Suprapubic skin (tissue), 3 donors: ENCODE measurements at regions not wholly inside any gene's neighbourhood (a gene's known extent, or its start where the extent isn't known, plus 50 kb on each side); places are given as distances from the start of the nearest gene placed in this dataset.

ENCODE experiments used
- CTCF ChIP-seq, 2 donors: fragments of 200-600 bp in 1 of 2; fragments of 450-650 bp in 1 of 2; sonication (generic) in 1 of 2; IDR thresholded peaks; one replicate each; pipeline ENCODE4 v1.5.1; 2016 to 2019; ENCODE audit warnings: antibody characterized with exemption in 2 of 2, mild to moderate bottlenecking in 1 of 2, moderate library complexity in 1 of 2
- POLR2A ChIP-seq, 2 donors: fragments of 450-650 bp; IDR thresholded peaks; one replicate each; pipeline ENCODE4 v1.6.1; 2017; ENCODE audit warnings: antibody characterized with exemption in 2 of 2, mild to moderate bottlenecking in 2 of 2, moderate library complexity in 2 of 2

GRCh38 chr4:43423276-43423675 is 530.8 kb downstream of the GRXCR1 start:
- TF ChIP-seq CTCF (IDR thresholded peaks at IDR 0.05): no peak
- TF ChIP-seq POLR2A (IDR thresholded peaks at IDR 0.05): no peak
